SW 1271 (cell line): ENCODE measurements at regions not wholly inside any gene's neighbourhood (a gene's known extent, or its start where the extent isn't known, plus 50 kb on each side); places are given as distances from the start of the nearest gene placed in this dataset.

ENCODE experiments used
- DNase-seq, 2 experiments: peaks; one replicate each; lab custom pipeline; 2025; lab: John Stamatoyannopoulos, UW

GRCh38 chr14:85991156-85991555 lies 461.2 kb downstream of the FLRT2 start:
- no peak for DNase-seq

- DNase-seq, result no peak
Measured at GRCh38 chr14:85987907-85988306, 458.0 kb downstream of the FLRT2 start.

GRCh38 chr14:85987292-85987691 lies 457.3 kb downstream of the FLRT2 start:
- DNase-seq, result no peak

- DNase-seq, result no peak
Measured at GRCh38 chr14:85978582-85979250, 448.8 kb downstream of the FLRT2 start.

- no peak for DNase-seq
Measured at GRCh38 chr14:85974602-85975001, 444.7 kb downstream of the FLRT2 start.

GRCh38 chr14:85963486-85963885 lies 433.5 kb downstream of the FLRT2 start:
- no peak for DNase-seq

GRCh38 chr14:85960756-85961155 lies 430.8 kb downstream of the FLRT2 start:
- DNase-seq, result no peak

- DNase-seq, result no peak
Measured at GRCh38 chr14:85959063-85959462, 429.1 kb downstream of the FLRT2 start.

- DNase-seq, result no peak
Measured at GRCh38 chr14:85958069-85958468, 428.1 kb downstream of the FLRT2 start.

- no peak for DNase-seq
Measured at GRCh38 chr14:85953265-85953664, 423.3 kb downstream of the FLRT2 start.

GRCh38 chr14:85948153-85948552 lies 418.2 kb downstream of the FLRT2 start:
- no peak for DNase-seq

GRCh38 chr14:85947461-85948139 lies 417.7 kb downstream of the FLRT2 start:
- no peak for DNase-seq

- no peak for DNase-seq
Measured at GRCh38 chr14:85943192-85943591, 413.2 kb downstream of the FLRT2 start.

GRCh38 chr14:85934886-85935254 lies 404.9 kb downstream of the FLRT2 start:
- DNase-seq, result peak in 1 of 2 experiments; percentile 49

- DNase-seq, result peak; percentile 24 to 74
Measured at GRCh38 chr14:85934123-85934885, 404.4 kb downstream of the FLRT2 start.

- no peak for DNase-seq
Measured at GRCh38 chr14:85921241-85921640, 391.3 kb downstream of the FLRT2 start.

GRCh38 chr14:85917716-85918115 lies 387.8 kb downstream of the FLRT2 start:
- no peak for DNase-seq

- DNase-seq, result no peak
Measured at GRCh38 chr14:85915711-85916110, 385.8 kb downstream of the FLRT2 start.

- no peak for DNase-seq
Measured at GRCh38 chr14:85912141-85912540, 382.2 kb downstream of the FLRT2 start.

GRCh38 chr14:85911044-85911443 lies 381.1 kb downstream of the FLRT2 start:
- no peak for DNase-seq

GRCh38 chr14:85909581-85909980 lies 379.6 kb downstream of the FLRT2 start:
- DNase-seq, result no peak

GRCh38 chr14:85907536-85907935 lies 377.6 kb downstream of the FLRT2 start:
- no peak for DNase-seq

- DNase-seq, result no peak
Measured at GRCh38 chr14:85897808-85898207, 367.9 kb downstream of the FLRT2 start.
